Fibroblast of skin of abdomen (primary cell): ENCODE measurements at regions not wholly inside any gene's neighbourhood (a gene's known extent, or its start where the extent isn't known, plus 50 kb on each side); places are given as distances from the start of the nearest gene placed in this dataset.
A peak's percentile ranks its signal among the peaks of the same experiment; 100 is the strongest.
"Not testable (repeated sequence)": the region's sequence is repeated elsewhere in the genome, so short reads cannot be mapped to it uniquely, and the experiment has no call there.

Experiments used
- DNase-seq: peaks from one replicate; pipeline ENCODE4 v3.0.0-alpha.2; 2013

DNA sequence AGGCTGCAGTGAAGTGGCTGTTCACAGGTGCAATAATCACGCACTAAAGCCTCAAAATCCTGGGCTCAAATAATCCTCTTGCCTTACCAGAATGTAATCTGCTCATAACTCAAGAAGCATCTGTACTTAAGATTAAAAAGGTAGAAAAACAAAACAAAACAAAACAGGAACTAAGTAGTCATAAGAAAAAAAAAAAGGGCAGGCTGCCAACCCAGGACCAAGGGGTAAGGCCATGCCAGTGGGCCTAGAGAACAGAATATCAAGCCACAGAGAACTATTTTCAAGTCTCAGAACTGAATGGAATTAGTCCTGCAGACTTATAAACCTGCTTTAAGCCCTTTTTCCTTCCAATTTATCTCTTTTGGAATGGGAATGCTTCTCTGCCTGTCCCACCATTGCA is 64.8 kb upstream of the TBC1D3K start:
- DNase-seq, result no peak

DNA sequence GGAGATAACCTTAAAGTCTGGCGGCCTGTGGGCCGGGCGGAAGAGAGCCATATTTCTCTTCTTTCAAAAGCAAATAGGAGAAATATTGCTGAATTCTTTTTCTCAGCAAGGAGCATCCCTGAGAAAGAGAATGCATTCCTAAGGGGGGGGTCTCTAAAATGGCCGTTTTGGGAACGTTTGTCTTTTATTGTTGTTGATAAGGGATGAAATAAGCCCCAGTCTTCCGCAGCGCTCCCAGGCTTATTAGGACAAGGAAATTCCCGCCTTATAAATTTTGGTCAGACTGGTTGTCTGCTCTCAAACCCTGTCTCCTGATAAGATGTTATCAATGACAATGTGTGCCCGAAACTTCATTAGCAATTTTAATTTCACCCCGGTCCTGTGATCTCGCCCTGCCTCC is 65.8 kb upstream of the TBC1D3K start:
- not testable (repeated sequence) for DNase-seq

DNA sequence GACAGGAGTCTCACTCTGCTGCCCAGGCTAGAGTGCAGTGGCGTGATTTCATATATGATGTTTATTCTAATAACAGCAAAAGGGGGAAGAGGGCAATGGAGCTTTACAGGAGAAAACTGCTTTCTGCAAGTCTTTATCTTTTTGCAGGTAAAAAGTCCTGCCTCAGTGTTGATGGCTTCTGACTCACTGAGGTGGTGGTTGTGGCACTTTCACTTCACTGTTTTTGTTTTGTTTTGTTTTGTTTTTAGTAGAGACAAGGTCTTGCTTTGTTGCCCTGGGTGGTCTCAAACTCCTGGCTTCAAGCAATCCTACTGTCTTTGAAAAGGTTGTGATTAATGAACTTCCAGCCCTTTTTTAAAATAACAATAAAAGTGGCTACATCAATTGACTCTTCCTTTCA is 68.0 kb upstream of the TBC1D3K start:
- DNase-seq, result no peak

DNA sequence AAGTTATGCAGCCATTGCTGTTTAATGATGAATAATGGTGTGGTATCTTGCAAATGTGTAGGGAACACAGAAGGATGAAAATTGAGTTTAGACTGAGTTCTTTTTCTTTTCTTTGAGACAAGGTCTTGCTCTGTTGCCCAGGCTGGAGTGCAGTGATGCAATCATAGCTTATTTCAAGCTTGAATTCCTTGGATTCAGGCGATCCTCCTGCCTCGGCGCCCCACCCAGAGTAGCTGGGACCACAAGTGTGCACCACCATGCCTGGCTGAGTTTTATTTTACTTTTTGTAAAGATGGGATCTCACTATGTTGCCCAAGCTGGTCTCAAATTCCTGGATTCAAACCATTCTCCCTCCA is 74.6 kb upstream of the TBC1D3K start:
- DNase-seq, result no peak

DNA sequence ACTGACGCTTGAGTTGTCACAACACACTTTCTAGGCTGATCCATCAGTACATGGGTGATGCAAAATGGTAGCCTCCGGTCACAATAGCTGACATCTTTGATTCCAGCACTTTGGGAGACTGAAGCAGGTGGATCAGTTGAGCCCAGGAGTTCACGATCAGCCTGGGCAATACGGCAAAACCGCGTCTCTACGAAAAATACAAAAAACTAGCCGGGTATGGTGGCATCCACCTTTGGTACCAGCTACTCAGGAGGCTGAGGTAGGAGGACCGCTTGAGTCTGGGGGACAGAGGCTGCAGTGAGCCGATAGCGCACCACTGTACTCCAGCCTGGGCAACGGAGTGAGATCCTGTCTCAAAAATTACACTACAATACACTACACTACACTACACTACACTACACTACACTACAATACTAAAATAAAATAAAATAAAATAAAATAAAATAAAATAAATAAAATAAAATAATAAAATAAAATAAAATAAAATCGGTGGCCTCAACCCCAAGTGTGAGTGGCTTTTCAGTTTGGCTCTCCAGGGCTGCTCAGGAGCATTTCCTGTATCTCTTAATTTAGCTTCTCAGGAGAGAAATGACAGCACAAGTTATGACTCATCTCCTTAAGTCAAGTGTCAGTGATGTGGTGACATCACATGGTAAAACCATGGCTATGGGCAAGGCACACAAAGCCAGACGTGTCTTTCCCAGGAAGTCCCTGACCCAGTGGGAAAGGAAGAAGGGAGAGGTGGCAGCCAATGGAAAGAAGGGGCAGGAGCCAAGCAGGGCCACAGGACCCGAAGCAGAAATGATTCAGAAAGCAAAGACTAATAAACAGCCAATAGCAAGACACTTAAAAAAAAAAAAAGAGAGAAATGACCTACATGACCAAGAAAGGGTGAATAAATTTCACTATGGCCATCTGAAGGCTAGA is 75.3 kb upstream of the TBC1D3K start:
- peak; percentile 77 for DNase-seq

DNA sequence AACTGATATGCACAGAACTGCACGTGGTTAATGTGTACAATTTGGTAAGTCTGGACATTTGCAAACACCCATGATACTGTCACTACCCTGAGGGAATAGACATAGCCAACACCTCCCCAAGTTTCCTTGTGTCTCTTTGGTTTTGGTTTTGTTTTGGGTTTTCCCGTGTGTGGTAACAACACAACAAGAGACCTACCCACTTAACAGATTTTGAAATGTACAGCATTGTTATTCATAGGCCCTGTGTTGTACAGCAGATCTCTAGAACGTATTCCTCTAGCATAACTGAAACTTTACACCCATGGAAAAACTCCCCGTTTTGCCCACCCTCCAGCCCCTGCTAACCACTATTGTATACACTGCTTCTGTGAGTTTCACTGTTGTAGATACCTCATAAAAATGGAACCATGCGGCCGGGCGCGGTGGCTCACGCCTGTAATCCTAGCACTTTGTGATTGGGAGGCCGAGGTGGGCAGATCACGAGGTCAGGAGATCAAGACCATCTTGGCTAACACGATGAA is 76.3 kb upstream of the TBC1D3K start:
- DNase-seq, result no peak

DNA sequence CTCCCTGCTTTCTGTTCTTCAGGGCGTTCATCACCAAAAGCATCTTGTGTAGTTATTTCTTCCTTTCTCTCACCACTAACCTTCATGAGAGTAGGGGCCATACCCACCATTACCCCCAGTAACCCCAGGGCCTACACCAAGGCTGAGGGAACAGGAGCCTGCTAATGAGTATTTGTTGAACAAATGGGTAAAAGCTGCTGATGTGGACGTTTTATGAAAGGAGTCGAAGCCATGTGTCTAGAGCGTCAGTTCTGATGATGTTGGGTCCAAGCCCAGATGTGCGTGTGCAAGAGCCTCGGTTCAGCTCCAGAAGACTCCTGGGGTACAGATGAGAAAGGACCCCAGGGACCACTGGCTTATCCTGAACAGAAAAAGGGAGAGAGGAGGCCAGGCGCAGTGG is 77.1 kb upstream of the TBC1D3K start:
- DNase-seq, result no peak

DNA sequence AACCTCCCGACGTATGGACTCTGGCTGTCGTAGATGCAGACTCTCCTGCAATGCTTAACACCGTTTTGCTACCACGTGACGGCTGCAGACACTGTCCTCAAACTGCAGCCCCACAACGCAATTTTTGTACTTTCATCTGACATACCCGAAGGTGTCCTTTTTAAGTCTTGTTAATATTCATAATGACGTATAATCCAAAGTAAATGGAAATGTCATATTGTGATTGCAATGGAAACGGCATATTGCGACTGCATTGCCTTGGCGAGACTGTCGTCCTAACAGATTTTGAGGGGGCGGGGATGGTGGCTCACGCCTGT is 79.3 kb upstream of the TBC1D3K start:
- DNase-seq, result no peak

DNA sequence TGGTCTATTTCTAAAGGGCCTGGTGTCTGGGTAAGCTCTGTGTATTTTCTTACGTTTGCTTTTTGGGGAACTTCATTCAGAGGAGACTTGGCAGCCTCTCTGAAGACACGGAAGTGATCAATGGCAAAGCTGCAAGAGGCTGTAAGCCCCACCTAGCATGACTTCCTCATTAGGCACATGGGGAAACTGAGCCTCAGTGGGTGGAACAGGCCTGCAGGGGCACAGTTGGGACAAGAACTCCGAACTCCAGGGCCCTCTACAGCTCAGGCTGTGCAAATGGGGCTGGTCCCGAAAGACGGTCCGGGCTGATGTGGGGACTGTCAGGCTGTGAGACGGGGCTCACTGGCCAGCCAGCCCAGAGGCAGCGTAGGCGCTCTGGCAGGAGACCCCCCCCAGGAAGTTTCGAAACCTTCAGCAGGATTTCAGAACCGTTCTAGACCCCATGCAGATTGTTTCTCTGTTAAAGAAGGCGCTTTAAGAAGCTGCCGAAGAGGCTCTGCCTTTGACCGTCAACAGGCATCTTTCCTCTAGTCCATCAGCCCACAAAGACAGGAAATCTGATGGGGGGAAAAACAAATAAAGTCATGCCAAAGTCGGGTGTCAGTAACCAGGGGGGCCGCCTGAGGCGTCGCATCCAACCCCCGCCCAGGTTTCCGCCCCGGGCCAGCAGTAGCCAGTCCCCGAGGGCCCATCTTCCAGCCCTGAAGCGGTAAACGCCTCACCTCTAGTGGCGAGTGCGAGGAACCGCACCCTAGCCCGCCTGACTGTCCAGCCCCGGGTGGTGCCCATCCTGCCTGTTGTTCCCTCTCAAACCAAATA is 79.8 kb upstream of the TBC1D3K start:
- peak; percentile 62 for DNase-seq

DNA sequence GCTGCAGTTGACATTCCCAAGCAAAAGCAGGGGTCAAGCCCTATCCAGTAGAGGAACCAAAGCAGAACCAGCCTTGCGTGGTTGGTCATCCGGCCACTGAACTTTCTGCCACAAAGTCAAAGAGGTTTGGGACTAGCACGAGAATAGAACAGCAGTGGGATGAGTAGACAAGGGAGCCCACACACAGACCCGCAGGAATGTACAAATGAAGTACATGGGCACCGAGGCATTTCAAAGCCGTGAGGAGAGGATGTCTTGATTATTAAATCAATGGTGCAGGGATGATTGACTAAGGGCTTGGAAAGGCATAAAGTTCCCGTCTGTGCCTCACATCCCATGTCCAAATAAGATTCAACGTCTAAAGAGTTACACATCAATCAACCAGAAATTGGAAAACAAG is 81.8 kb upstream of the TBC1D3K start:
- no peak for DNase-seq

DNA sequence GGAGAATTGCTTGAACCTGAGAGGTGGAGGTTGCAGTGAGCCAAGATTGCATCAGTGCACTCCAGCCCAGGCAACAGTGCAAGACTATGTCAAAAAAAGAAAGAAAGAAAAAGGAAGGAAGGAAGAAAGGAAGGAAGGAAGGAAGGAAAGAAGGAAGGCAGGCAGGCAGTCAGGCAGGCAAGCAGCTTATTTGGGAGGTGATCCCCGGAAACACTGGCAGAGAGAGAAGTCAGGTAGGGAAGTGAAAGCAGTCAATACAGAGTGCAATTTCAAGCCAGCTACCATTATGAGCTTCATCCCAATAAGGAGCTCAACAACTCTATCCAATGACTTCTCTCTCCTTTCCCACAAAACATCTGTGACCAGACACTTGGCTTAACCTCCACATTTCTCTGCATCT is 83.0 kb upstream of the TBC1D3K start:
- no peak for DNase-seq

DNA sequence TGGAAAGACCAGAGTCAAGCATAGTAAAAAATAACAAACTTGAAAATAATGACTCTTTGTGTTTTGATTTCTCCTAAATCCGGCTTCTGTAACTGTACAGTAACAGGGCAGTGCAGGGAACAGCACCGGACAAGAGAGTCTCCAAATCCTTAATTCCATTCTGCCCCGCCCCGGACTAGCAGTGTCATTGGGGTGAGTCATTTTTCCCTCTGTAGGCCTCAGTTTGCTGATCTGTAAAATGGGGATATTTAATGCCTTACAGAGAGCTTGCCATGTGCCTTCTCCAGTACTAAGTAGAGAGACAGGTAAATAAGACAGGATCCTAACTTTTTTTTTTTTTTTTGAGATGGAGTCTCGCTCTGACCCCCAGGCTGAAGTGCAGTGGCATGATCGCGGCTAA is 83.6 kb upstream of the TBC1D3K start:
- DNase-seq, result no peak

DNA sequence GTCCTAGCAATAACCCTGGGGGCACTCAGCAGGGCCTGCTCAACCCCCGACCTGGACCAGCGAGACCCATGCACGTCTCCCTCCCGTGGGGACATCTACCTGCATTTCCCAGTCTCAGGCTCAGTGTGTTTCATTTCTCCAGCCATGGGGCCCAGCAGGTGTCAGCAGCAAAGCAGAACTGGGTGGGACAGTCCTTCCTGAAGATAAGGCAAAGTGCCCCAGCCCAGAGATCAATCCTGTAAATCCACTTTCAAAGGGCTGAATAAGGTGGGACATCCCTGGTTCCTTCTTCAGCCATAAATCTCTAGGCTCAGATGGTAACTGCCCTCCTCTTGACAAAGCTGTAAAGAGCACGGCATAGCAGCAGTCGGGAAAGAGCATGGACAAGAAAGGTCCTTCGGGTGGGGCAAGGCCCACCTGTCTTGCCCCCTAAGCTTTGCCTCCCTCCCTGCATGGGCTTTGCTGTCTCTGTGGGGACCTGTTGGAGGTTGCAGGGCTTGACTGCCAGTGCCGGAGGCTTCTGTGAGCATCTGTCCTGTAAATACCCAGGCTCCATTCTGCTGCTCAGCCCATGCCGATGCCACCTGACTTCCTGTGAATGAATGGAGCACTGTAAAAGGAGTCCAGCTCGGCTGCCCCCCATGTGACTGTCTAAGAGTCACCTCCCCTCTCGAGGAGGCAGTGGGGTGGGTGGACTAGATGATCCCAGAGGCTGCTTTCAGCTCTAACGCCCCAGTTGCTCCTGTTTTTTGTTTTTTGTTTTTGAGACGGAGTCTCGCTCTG is 84.8 kb upstream of the TBC1D3K start:
- no peak for DNase-seq

DNA sequence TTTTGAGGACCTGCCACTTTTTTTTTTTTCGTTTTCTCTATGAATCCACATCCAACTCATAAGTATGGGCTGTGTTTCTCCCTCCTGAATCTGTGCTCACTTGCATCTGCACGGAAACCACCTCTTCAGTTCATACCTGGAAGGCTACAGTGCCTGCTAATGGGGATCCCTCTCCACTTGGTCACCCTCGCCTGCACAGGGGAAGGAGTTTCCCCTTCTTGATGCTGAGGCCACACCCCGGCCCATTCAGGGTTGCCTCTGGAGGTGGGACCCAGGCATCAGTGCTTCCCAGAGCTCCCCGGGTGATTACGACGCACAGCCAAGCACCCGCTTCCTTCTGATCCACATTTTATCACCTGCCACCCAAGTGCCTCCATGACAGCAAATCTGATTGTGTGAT is 85.9 kb upstream of the TBC1D3K start:
- DNase-seq, result no peak

DNA sequence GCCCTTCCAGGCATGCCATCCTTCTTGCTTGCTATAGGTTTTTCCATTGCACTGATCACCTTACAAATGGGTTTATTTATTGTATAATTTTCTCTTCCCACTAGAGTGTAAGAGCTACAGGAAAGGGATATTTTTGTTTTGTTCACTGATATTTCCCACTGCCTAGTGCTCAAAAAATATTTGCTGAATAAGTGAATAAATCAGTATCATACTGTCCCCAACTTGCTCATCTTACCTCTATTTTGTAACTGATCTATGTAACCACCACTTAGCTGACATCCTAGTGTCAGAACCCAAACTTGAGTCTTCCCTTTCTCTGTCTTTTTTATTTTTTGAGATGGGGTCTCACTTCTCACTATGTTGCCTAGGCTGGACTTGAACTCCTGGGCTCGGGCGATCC is 87.6 kb upstream of the TBC1D3K start:
- no peak for DNase-seq

DNA sequence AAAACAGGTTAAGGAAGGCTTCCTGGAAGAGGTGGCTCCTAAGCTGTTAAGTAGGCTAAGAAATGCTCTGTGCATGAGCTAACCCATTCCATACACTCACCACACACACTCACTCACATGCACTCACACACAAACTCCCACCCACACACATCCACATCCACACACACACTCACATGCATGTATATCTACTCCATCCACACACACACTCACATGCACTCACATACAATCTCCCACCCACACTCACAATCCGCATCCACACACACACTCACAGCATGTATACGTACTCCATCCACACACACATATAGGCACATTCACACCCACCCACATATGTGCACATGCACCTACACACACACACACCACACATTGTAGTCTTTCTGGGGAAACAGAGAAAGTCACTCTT is 89.3 kb upstream of the HNF1B start:
- DNase-seq, result no peak

DNA sequence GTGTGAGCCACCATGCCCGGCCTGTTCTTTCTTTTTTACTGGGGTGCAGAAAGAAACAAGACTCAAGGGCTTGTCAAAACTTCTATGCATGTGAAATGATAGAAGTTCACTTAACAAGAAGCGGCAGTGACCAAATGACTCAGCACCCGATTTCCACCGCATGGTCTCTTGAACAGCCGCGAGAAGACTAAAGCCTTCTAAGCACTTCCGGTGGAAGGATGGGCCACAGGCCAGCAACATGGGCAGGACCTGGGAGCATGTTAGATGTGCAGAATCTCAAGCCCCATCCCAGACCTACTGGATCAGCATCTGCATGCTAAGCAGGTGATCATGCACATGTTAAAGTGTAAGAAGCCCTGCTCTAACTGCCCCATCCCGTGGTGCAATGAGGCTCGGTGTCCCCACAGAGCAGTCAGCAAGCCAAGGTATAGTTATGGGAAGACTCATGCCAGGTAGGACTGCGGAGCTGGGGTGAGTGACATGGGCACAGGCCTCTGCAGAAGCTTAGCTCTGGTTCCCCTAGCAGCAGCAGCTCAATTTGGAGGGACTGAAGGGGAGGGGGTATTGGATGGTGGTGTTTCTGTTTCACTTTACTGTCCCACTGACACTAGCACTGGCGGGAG is 88.5 kb upstream of the HNF1B start:
- no peak for DNase-seq

DNA sequence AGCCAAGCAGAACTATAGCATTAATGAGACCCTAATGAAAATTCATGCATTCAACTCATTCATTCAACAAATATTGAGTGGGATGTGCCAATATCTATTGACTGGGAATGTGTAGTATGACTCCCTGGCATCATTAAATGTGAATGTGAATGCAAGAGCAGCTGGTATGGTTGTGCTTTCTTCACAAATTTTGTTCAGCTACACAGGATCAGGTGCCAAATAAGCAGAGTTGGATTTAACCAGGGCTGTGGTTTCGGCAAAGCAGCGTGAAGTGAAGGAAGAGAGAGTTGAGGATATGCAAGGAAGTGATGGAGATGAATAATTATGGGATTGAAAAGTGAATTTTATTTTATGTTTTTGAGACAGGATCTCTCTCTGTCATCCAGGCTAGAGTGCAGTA is 87.1 kb upstream of the HNF1B start:
- DNase-seq, result no peak

DNA sequence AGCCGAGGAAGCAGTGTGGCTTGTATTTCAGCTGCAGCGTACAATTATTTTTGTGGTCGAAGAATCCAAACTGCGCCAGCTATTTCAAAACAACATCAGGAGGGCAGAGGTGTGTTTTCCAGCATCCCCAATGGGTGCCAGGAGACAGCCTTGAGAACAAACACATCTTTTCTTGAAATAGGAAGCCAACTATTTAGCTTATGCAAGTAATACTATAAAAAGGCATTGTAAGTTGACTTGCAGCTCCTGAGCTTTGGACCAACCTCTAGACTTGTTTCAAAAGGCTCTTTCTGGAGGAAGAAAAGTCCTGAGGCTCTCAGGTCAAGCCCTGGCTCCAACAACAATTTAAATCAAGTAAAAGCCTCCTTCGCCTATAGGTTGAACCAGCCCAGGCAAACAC is 86.6 kb upstream of the HNF1B start:
- DNase-seq, result no peak

DNA sequence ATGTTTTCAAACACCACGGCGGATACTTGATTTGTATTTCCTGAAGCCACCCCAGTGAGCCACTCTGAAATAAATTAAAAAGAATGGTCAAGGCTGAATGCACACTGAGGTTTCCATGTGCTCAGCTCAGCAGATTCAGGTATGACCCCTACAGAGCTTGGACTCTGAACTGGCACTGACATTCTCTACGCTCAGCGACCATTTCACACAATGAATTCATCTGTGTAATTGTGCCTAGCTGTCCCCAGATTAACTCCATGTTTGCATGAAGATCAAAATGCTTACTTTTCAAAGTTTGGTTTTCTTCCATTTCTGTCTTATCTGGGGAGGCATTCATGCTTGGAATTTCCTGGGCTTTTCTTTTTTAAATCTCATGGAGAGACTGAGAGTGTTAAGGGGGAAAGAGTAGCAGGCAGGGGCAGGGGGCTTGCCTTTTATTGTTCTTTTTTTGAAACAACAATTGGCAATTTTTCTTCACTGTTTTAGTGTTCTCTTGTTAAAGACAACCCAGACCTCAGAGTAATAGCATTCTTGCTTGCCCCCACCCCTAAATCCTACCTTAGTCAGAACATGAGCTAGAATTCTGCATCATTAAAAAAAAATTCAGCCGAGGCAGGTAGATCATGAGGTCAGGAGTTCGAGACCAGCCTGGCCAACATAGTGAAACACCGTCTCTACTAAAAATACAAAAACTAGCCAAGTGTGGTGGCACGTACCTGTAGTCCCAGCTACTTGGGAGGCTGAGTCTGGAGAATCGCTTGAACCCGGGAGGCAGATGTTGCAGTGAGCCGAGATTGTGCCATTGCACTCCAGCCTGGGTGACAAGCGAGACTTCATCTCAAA is 85.5 kb upstream of the HNF1B start:
- no peak for DNase-seq

DNA sequence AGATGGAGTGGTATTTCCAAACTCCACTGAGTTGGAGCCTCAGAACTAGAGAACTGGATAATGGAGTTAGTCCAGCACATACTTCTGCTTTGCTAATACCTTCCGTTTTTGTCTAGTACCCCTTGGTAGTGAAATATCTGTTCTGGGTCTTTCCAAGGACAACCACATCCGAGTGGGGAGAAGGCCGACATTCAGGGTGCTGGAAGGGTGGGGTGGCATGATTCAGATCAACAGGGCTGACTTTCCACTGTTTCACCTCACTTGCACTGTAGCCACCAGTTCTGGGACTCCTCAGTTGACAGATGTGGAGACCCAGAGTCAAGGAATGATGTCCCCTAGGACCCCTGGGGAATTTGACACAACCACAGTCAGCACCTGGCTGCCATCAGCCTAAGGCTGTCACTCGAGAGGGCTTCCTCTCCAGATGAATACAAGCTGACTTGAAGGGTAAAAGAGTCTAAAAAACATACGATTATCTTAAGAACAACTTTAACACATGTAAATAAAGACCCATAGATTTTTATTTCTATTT is 84.8 kb upstream of the HNF1B start:
- no peak for DNase-seq
